HUES6 (cell line): ENCODE measurements at regions not wholly inside any gene's neighbourhood (a gene's known extent, or its start where the extent isn't known, plus 50 kb on each side); places are given as distances from the start of the nearest gene placed in this dataset.
A peak's percentile ranks its signal among the peaks of the same experiment; 100 is the strongest.

ENCODE experiments used
- H3K27ac ChIP-seq: 2 replicates; pipeline ENCODE4 v1.7.0; 2013; ENCODE audit warnings: low read depth, mild to moderate bottlenecking, low read length, inconsistent platforms
- H3K27me3 ChIP-seq: 2 replicates; pipeline ENCODE4 v1.6.1; 2013; ENCODE audit warnings: low read length; ENCODE audit not compliant: control insufficient read depth, insufficient read depth
- H3K36me3 ChIP-seq: 2 replicates; pipeline ENCODE4 v1.6.1; 2013; ENCODE audit warnings: low read length; ENCODE audit not compliant: control insufficient read depth, insufficient read depth
- H3K4me1 ChIP-seq: 2 replicates; pipeline ENCODE4 v1.6.1; 2013; ENCODE audit warnings: low read length; ENCODE audit not compliant: control insufficient read depth, insufficient read depth
- H3K4me3 ChIP-seq: 2 replicates; pipeline ENCODE4 v1.5.1; 2013; ENCODE audit warnings: low read depth, low read length
- H3K9ac ChIP-seq: one replicate; pipeline ENCODE4 v1.6.1; 2013; ENCODE audit warnings: mild to moderate bottlenecking, low read length
- H3K9me3 ChIP-seq: 2 replicates; pipeline ENCODE4 v1.6.1; 2013; ENCODE audit warnings: low read depth, low read length; ENCODE audit not compliant: control insufficient read depth, insufficient read depth

DNA sequence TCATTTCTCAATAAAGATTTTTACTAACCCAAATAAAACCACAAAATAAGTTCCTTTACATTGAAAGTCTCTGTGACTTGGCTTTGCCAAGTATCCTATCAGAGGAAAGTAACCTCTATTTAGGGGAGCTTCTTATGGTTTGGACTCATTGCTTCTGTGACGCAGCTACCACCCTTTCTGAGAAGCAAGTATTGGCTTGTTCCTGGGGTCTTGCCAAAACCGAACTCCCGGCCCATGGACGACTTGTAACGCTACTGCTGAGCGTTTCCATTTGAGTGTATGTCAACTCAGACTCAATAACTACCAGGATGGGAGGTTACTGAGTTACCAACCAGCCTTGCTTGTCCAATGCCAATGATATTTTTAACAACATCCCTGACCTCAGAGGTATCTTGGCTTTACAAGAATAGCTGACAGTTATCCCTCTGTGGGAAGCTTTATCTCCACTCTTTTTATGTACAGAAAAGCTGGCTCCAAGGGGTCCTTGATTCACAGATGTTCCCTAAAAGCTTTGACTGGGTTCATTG lies 911.9 kb downstream of the TTLL7 start:
- H3K27ac ChIP-seq = no peak overlapping the region; the same call in 1 of the 2 replicates
- no peak overlapping the region for H3K9ac ChIP-seq
- H3K27me3 ChIP-seq = no peaks in the 10 kb centered on the region
- no peak overlapping the region for H3K4me3 ChIP-seq
- no peaks in the 10 kb centered on the region for H3K36me3 ChIP-seq
- H3K4me1 ChIP-seq = no peaks in the 10 kb centered on the region
- H3K9me3 ChIP-seq = no peaks in the 10 kb centered on the region

DNA sequence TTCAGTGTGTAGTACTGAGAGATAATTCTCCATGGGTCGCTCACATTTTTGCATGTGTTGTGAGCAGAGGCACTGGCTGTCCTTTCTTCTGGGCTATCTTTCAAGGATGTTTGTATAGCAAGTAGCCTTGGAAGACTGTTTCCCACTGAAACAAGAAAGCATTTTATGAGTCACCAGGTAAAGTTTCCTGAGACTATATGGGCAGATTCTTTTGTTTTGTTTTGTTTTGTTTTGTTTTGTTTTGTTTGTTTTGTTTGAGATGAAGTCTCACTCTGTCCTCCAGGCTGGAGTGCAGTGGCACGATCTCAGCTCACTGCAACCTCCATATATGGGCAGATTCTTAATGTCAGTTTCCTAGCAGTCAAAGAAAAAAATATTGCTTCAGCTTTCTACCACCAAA lies 912.6 kb downstream of the TTLL7 start:
- no peak overlapping the region; the same call in 1 of the 2 replicates for H3K27ac ChIP-seq
- H3K27me3 ChIP-seq = no peaks in the 10 kb centered on the region
- H3K4me1 ChIP-seq = no peaks in the 10 kb centered on the region; the same call in 1 of the 2 replicates
- H3K4me3 ChIP-seq = no peak overlapping the region
- no peak overlapping the region for H3K9ac ChIP-seq
- no peaks in the 10 kb centered on the region for H3K36me3 ChIP-seq
- H3K9me3 ChIP-seq = no peaks in the 10 kb centered on the region

GRCh38 chr1:83083589-83084224 lies 915.2 kb downstream of the TTLL7 start:
- Histone ChIP-seq H3K9me3 (0 out of 2 replicates have a peak, but pooled peaks cover 2% of the 10 kb centered on the region), H3K4me1 (no peaks in the 10 kb centered on the region; the same call in 1 of the 2 replicates), H3K27ac (no peak overlapping the region), H3K4me3 (no peak overlapping the region), H3K27me3 (no peaks in the 10 kb centered on the region), H3K9ac (no peak overlapping the region), H3K36me3 (no peaks in the 10 kb centered on the region; the same call in 1 of the 2 replicates)

DNA sequence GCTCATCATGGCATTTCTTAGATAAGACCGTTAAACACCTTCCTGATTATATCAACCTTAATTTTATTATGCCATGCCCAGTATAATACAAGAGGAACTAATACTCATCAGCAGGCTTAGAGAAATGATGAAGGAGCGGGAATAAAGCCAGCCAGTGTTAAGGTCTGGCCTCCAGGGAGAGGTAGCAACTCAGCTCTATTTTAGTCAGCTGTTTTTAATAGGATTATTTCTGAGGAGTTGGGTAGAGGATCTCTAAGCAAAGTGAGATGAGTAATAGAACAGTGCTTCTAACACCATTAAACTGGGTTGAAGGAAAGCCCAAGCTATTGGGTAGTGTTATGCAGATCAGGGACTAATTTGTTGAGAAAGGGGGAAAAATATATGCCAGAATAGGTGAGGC lies 921.5 kb downstream of the TTLL7 start:
- peaks cover 5% of the 10 kb centered on the region; the same call in 1 of the 2 replicates for H3K4me1 ChIP-seq
- H3K9me3 ChIP-seq = 0 out of 2 replicates have a peak, but pooled peaks cover 2% of the 10 kb centered on the region
- no peak overlapping the region for H3K4me3 ChIP-seq

GRCh38 chr1:83075107-83075506 lies 923.8 kb downstream of the TTLL7 start:
- Histone ChIP-seq H3K27me3 (no peaks in the 10 kb centered on the region), H3K27ac (no peak overlapping the region), H3K4me1 (peaks cover 5% of the 10 kb centered on the region; the same call in 1 of the 2 replicates), H3K9me3 (no peaks in the 10 kb centered on the region), H3K9ac (no peak overlapping the region), H3K4me3 (no peak overlapping the region), H3K36me3 (no peaks in the 10 kb centered on the region)

More for the DNA sequence above, 921.5 kb downstream of the TTLL7 start:
- H3K27ac ChIP-seq = no peak overlapping the region
- no peaks in the 10 kb centered on the region for H3K27me3 ChIP-seq
- no peaks in the 10 kb centered on the region; the same call in 1 of the 2 replicates for H3K36me3 ChIP-seq
- H3K9ac ChIP-seq = no peak overlapping the region

DNA sequence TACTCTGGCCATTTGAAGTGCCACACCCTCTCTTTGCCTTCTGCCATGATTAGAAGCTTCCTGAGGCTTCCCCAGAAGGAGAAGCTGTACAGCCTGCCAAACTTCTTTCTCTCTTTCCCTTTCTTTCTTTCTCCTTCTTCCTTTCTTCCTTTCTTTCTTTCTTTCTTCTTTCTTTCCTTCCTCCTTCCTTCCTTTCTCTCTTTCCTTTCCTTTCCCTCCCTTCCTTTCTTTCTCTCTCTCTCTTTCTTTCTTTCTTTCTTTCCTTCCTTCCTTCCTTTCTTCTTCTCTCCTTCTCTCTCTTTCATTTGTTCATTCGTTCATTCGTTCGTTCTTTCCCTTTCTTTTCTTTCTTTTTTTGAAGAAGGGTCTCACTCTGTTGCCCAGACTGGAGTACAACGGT lies 931.0 kb downstream of the TTLL7 start:
- H3K27me3 ChIP-seq = no peaks in the 10 kb centered on the region
- H3K4me3 ChIP-seq = no peak overlapping the region
- H3K4me1 ChIP-seq = peaks cover 5% of the 10 kb centered on the region; the same call in 1 of the 2 replicates
- no peak overlapping the region for H3K27ac ChIP-seq
- no peaks in the 10 kb centered on the region for H3K9me3 ChIP-seq
- no peak overlapping the region for H3K9ac ChIP-seq
- no peaks in the 10 kb centered on the region for H3K36me3 ChIP-seq

- H3K9ac ChIP-seq = no peak overlapping the region
- H3K4me3 ChIP-seq = no peak overlapping the region
- peaks cover 5% of the 10 kb centered on the region; the same call in 1 of the 2 replicates for H3K4me1 ChIP-seq
- 0 out of 2 replicates have a peak overlapping the region, but pooled peaks have one; percentile 21 for H3K27ac ChIP-seq
- H3K9me3 ChIP-seq = no peaks in the 10 kb centered on the region
- no peaks in the 10 kb centered on the region for H3K36me3 ChIP-seq
- H3K27me3 ChIP-seq = no peaks in the 10 kb centered on the region
Measured at GRCh38 chr1:83065952-83066727, 932.8 kb downstream of the TTLL7 start.

GRCh38 chr1:83064589-83065242 lies 934.2 kb downstream of the TTLL7 start:
- Histone ChIP-seq H3K27ac (no peak overlapping the region), H3K36me3 (no peaks in the 10 kb centered on the region), H3K4me1 (peaks cover 5% of the 10 kb centered on the region; the same call in 1 of the 2 replicates), H3K9me3 (no peaks in the 10 kb centered on the region), H3K4me3 (no peak overlapping the region), H3K9ac (no peak overlapping the region), H3K27me3 (no peaks in the 10 kb centered on the region)

- Histone ChIP-seq H3K9me3 (no peaks in the 10 kb centered on the region), H3K36me3 (no peaks in the 10 kb centered on the region), H3K9ac (no peak overlapping the region), H3K4me1 (peaks cover 5% of the 10 kb centered on the region; the same call in 1 of the 2 replicates), H3K27me3 (no peaks in the 10 kb centered on the region), H3K27ac (no peak overlapping the region), H3K4me3 (no peak overlapping the region)
Measured at GRCh38 chr1:83060651-83061390, 938.1 kb downstream of the TTLL7 start.

DNA sequence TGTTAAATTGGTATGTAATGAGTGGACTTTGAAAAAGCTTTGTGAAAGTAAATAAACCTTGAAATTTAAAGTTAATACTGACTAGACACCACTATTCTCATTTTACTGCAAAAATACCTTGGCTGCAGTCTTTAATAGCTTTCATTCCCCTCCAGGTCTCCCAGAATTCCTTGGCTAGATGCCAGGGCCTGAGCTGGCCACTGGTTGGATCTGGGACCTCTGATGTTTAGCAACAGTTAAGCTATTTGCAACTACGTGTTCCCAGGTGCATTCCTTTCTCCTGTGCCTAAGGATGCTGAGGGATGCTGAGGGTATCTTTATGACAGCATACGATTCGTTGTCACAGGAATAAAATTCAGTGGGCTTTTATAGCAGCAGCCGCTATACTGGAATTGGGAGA lies 938.7 kb downstream of the TTLL7 start:
- H3K9me3 ChIP-seq = no peaks in the 10 kb centered on the region
- H3K27me3 ChIP-seq = no peaks in the 10 kb centered on the region
- H3K36me3 ChIP-seq = no peaks in the 10 kb centered on the region
- peaks cover 5% of the 10 kb centered on the region; the same call in 1 of the 2 replicates for H3K4me1 ChIP-seq
- no peak overlapping the region for H3K4me3 ChIP-seq
- H3K9ac ChIP-seq = no peak overlapping the region
- no peak overlapping the region for H3K27ac ChIP-seq
